ENCODE measurements at regions not wholly inside any gene's neighbourhood (a gene's known extent, or its start where the extent isn't known, plus 50 kb on each side); places are given as distances from the start of the nearest gene placed in this dataset.
"Not testable (repeated sequence)": the region's sequence is repeated elsewhere in the genome, so short reads cannot be mapped to it uniquely, and the experiment has no call there.

DNA sequence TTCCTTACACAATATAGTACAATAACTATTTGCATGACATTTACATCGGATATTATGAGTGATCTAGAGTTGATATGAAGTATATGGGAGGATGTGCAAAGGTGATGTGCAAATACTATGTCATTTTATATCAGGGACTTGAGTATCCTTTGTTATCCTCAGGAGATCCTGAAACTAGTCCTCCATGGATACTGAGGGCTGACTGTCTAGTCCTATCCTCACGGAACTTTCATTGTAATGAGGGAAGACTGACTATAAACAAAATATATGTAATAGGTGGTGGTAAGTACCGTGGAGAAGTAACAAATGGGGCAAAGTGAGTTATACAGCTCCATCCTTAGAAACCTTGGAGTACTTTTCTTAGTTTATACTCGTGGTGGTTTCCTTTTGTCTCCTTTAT is 1373.1 kb downstream of the CDH12 start:
- TF ChIP-seq, protein P1, sequence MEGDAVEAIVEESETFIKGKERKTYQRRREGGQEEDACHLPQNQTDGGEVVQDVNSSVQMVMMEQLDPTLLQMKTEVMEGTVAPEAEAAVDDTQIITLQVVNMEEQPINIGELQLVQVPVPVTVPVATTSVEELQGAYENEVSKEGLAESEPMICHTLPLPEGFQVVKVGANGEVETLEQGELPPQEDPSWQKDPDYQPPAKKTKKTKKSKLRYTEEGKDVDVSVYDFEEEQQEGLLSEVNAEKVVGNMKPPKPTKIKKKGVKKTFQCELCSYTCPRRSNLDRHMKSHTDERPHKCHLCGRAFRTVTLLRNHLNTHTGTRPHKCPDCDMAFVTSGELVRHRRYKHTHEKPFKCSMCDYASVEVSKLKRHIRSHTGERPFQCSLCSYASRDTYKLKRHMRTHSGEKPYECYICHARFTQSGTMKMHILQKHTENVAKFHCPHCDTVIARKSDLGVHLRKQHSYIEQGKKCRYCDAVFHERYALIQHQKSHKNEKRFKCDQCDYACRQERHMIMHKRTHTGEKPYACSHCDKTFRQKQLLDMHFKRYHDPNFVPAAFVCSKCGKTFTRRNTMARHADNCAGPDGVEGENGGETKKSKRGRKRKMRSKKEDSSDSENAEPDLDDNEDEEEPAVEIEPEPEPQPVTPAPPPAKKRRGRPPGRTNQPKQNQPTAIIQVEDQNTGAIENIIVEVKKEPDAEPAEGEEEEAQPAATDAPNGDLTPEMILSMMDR (IDR thresholded peaks at IDR 0.05): not testable (repeated sequence)
- TF ChIP-seq POLR2A, EP300 (IDR thresholded peaks at IDR 0.05): not testable (repeated sequence)
